Esophagus squamous epithelium (tissue), 4 donors: ENCODE measurements at regions not wholly inside any gene's neighbourhood (a gene's known extent, or its start where the extent isn't known, plus 50 kb on each side); places are given as distances from the start of the nearest gene placed in this dataset.

Source experiments
- CTCF ChIP-seq, 6 experiments: fragments of 450-650 bp in 4 of 6; fragments of 200-600 bp in 2 of 6; sonication (generic) in 2 of 6; IDR thresholded peaks; one replicate each; pipeline ENCODE4 v1.5.1; 2016 to 2019; ENCODE audit warnings: antibody characterized with exemption in 6 of 6, mild to moderate bottlenecking in 4 of 6, moderate library complexity in 4 of 6
- POLR2A ChIP-seq, 4 donors: fragments of 450-650 bp; IDR thresholded peaks; one replicate each; pipeline ENCODE4 v1.6.1; 2017; ENCODE audit warnings: antibody characterized with exemption in 4 of 4, mild to moderate bottlenecking in 4 of 4, moderate library complexity in 3 of 4

DNA sequence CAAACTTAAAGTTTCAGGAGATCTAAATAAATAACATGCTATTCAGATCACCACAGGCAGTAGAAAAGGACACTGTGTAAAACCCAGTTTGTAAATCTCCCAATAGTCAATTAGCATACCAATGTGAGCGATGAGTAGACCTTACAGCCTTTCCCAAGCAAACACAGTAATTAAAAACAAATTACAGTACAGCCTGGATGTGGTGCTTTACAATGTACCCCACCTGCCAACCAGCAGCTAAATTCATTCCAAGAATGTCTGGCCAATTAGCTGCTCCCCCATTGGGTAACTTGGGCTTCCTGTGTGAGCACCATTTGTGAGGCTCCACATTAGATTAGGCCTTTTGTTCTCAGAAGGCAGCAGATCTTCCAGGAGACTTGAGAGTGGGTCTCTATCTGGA, 635.0 kb downstream of the TBL1XR1 start:
- TF ChIP-seq CTCF (IDR thresholded peaks at IDR 0.05) (no peak), POLR2A (IDR thresholded peaks at IDR 0.05) (no peak)
